Left ventricle myocardium inferior (tissue), 1 donor: ENCODE measurements at regions not wholly inside any gene's neighbourhood (a gene's known extent, or its start where the extent isn't known, plus 50 kb on each side); places are given as distances from the start of the nearest gene placed in this dataset.
A peak's percentile ranks its signal among the peaks of the same experiment; 100 is the strongest.

Experiments used
- DNase-seq: peaks from one replicate; pipeline ENCODE4 v3.0.0-alpha.2; 2020
- H3K27ac ChIP-seq: fragments of 200-600 bp; replicated peaks from 2 replicates; pipeline ENCODE4 v1.8.0; 2021
- H3K27me3 ChIP-seq: fragments of 200-600 bp; 2 replicates; pipeline ENCODE4 v1.8.0; 2021; ENCODE audit warnings: low read depth
- H3K36me3 ChIP-seq: fragments of 200-600 bp; 2 replicates; pipeline ENCODE4 v1.8.0; 2021
- H3K4me1 ChIP-seq: fragments of 200-600 bp; 2 replicates; pipeline ENCODE4 v1.8.0; 2021
- H3K4me3 ChIP-seq: fragments of 200-600 bp; 2 replicates; pipeline ENCODE4 v1.8.0; 2021; ENCODE audit warnings: mild to moderate bottlenecking, moderate library complexity
- H3K9me3 ChIP-seq: fragments of 200-600 bp; replicated peaks from 2 replicates; pipeline ENCODE4 v1.8.0; 2021
- intact Hi-C: fragments of 100-400 bp; cut with micrococcal nuclease; formaldehyde crosslinking; loops from one replicate; pipeline ENCODE4 v1.11.0; 2022
- TF ChIP-seq, protein P1 (sequence below): fragments of 200-600 bp; IDR thresholded peaks from 2 replicates; pipeline ENCODE4 v1.8.0; 2021; ENCODE audit warnings: antibody characterized with exemption, mild to moderate bottlenecking, borderline replicate concordance
- donor health status: DM: no; HTN: yes; CAD: no; lungs with severe emphysema.

DNA sequence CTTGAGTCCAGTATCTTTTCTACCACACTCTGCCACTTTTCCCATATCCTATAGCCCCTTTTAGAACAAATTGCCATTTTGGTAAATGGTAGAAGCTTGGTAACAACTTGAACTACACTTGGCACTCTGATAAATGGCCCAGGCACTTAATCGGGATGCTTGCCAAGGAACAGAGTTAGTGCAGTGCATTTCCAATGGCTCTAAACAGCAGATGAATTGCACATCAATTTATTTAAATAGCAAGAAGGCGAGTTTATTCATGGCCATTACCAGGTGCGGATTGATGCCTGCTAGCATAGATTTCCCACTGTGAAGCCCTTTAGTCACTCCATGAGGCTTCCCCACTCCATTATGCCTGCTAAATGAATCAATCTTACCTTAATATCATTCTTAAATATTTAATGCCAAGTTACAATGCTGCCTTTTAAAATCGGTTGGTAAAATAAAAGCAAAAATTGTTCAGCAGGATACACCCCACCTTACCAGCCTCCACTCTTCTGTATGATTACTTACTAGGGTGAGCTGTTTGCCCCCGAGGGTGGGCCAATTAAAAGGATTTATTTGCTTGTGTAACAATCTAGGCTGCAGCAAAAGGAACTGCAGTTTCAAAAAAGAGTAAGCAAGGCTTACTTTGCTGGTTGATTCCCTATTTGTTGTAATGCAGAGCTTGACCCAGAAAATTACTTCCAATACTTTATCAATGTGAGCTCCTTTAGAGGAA, 136.0 kb upstream of the ARHGAP42 start:
- H3K4me3 ChIP-seq, result no peak overlapping the region
- TF ChIP-seq, protein P1, sequence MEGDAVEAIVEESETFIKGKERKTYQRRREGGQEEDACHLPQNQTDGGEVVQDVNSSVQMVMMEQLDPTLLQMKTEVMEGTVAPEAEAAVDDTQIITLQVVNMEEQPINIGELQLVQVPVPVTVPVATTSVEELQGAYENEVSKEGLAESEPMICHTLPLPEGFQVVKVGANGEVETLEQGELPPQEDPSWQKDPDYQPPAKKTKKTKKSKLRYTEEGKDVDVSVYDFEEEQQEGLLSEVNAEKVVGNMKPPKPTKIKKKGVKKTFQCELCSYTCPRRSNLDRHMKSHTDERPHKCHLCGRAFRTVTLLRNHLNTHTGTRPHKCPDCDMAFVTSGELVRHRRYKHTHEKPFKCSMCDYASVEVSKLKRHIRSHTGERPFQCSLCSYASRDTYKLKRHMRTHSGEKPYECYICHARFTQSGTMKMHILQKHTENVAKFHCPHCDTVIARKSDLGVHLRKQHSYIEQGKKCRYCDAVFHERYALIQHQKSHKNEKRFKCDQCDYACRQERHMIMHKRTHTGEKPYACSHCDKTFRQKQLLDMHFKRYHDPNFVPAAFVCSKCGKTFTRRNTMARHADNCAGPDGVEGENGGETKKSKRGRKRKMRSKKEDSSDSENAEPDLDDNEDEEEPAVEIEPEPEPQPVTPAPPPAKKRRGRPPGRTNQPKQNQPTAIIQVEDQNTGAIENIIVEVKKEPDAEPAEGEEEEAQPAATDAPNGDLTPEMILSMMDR, result no peak
- H3K27me3 ChIP-seq, result no peaks in the 10 kb centered on the region
- no peak for DNase-seq
- H3K4me1 ChIP-seq, result peaks cover 10% of the 10 kb centered on the region
- no peaks in the 10 kb centered on the region for H3K9me3 ChIP-seq
- no peak overlapping the region for H3K27ac ChIP-seq
- intact Hi-C loops, result no loop called here
- no peaks in the 10 kb centered on the region for H3K36me3 ChIP-seq

DNA sequence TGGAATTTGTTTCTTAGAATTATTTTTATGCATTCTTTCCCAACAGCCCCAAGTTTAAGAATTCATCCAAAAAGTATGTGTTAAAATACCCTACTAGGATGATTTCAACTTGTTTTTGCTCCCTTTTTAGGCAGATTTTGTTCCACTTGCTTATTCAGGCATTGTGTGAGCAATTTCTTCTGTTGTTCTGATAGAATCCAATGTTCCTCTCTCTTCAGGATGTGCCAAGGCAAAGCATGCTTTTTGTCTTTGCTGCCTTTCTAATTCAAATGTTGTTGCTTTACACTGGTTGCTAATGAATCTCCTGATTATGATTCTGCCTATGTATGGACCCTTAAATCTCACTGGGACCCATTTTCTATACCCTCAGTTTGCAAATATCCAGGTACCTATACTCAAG, 131.2 kb upstream of the ARHGAP42 start:
- H3K27me3 ChIP-seq, result no peaks in the 10 kb centered on the region
- peak overlapping the region; percentile 6 for H3K27ac ChIP-seq
- H3K36me3 ChIP-seq, result no peaks in the 10 kb centered on the region
- H3K9me3 ChIP-seq, result no peaks in the 10 kb centered on the region
- TF ChIP-seq, protein P1, result no peak
- no peak for DNase-seq
- intact Hi-C loops, result no loop called here
- peaks cover 37% of the 10 kb centered on the region for H3K4me1 ChIP-seq
- no peak overlapping the region for H3K4me3 ChIP-seq

DNA sequence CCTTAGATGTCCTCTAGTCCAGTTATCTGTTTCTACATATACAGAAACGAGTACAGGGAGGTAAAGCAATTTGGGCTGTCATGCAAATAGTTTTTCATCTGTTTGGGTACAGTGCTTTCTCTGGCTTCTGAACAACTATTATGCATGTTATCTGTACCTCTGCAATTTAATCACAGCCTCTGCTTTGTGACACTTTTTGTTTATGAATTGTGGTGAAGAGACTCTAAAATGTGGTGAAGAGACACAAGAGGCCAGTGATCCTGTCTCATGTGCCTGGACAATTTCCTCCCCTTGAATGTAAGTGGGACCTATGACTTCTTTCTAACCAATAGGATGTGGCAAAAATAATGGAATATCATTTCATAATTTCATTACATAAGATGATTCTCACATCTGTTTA, 130.3 kb upstream of the ARHGAP42 start:
- no peak for DNase-seq
- Histone ChIP-seq H3K27me3 (no peaks in the 10 kb centered on the region), H3K27ac (no peak overlapping the region), H3K4me1 (peaks cover 42% of the 10 kb centered on the region), H3K4me3 (no peak overlapping the region), H3K9me3 (no peaks in the 10 kb centered on the region), H3K36me3 (no peaks in the 10 kb centered on the region)
- intact Hi-C loops, result no loop called here
- TF ChIP-seq, protein P1, result no peak

DNA sequence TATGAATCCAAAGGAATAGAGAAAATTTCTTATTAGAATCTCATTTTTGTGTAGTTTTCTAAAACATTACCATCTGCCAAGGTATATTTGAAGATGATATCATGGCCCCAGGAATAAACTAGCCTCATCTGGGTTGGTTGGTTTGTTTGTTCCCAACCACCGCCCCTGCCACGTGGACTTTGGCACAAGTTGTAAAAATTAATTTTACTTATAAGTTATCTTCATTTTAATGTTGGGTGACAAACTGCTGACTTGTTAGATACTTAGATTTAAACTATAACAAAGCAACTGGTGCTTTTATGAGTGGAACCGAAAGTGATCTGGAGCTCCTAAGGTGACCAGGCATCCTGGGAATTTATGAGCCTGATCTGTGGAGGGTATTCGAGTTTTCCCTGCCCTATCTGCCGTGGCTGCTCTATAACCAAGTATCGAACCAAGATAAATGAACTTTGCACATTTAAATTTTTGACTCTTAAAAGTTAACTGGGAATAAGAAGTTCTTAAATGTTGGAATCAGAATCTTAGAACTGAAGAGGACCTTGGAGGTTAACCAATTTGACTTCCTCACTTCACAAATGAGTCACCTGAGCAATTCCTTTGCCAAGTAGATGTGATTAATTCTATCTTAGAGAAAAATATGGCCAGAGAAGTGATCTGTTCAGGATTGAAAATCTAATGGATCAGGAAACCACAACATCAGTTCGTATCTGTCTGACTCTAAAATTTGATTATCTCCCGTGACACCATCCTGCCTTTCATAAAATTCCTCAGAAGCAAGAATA, 129.1 kb upstream of the ARHGAP42 start:
- peak overlapping the region; percentile 50 for H3K27ac ChIP-seq
- no peak for DNase-seq
- peaks cover 54% of the 10 kb centered on the region for H3K4me1 ChIP-seq
- TF ChIP-seq, protein P1, result no peak
- no peak overlapping the region for H3K4me3 ChIP-seq
- no peaks in the 10 kb centered on the region for H3K27me3 ChIP-seq
- H3K36me3 ChIP-seq, result no peaks in the 10 kb centered on the region
- intact Hi-C loops, result no loop called here
- no peaks in the 10 kb centered on the region for H3K9me3 ChIP-seq

DNA sequence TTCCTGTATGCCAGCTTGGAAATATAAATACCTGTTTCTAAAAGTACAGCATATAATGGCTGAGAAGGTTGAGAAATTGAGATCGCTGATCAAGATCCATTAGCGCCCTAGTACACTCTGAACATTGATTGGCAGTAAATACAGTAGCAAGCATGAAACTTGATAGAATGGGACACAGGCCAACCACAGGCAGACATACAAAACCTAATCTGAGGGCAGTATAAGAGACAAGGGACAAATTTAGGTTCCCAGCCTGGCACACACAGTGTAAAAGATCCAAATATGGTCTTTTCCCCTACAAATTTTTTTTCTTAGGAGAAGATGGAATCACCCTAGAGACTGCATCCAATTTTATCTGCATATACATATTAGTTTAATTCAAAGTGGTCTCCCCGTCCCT, 126.5 kb upstream of the ARHGAP42 start:
- peak overlapping the region; percentile 60 for H3K27ac ChIP-seq
- H3K4me1 ChIP-seq, result peaks cover 56% of the 10 kb centered on the region
- no peak for DNase-seq
- no peaks in the 10 kb centered on the region for H3K9me3 ChIP-seq
- intact Hi-C loops, result no loop called here
- TF ChIP-seq, protein P1, result no peak
- no peaks in the 10 kb centered on the region for H3K36me3 ChIP-seq
- no peak overlapping the region for H3K4me3 ChIP-seq
- H3K27me3 ChIP-seq, result no peaks in the 10 kb centered on the region
